ENCODE measurements at regions not wholly inside any gene's neighbourhood (a gene's known extent, or its start where the extent isn't known, plus 50 kb on each side); places are given as distances from the start of the nearest gene placed in this dataset.

DNA sequence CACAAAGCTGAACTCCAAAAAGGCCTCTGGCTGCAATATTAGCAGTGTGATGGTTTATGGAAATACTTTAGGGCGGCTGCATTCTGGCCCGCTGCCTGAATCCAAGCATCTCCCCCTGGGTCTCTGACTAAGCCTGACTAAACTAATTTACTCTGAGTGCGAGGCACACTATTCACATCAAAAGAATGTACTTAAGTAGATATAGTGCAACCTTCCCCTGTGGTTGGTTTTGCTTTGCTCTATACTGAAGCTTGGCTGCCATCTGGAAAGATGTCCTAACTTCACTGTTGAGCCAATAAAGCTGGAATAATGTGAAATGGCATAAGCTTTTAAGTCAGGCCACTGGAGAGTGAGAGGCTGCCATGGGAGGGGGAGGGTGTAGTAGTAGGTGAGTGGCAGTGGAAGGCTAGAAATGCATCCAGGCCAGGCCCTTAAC is 321.6 kb downstream of the AASDHPPT start (continued):
- no peak for TF ChIP-seq ZBTB33 (CRISPR knock-in tag; IDR thresholded peaks at IDR 0.05)
- no peak for TF ChIP-seq ZNF660 (CRISPR knock-in tag; IDR thresholded peaks at IDR 0.05; ENCODE audit: borderline replicate concordance, low read depth)
- no peak for TF ChIP-seq TP53 (CRISPR knock-in tag; conservative IDR thresholded peaks at IDR 0.05)
- no peak for TF ChIP-seq ZNF768 (CRISPR knock-in tag; IDR thresholded peaks at IDR 0.05)
- no peak for TF ChIP-seq ZNF317 (CRISPR knock-in tag; IDR thresholded peaks at IDR 0.05)
- TF ChIP-seq ZSCAN29 (CRISPR knock-in tag; conservative IDR thresholded peaks at IDR 0.05), result no peak
- no peak for TF ChIP-seq ZNF230 (CRISPR knock-in tag; IDR thresholded peaks at IDR 0.05)
- TF ChIP-seq, protein P1, sequence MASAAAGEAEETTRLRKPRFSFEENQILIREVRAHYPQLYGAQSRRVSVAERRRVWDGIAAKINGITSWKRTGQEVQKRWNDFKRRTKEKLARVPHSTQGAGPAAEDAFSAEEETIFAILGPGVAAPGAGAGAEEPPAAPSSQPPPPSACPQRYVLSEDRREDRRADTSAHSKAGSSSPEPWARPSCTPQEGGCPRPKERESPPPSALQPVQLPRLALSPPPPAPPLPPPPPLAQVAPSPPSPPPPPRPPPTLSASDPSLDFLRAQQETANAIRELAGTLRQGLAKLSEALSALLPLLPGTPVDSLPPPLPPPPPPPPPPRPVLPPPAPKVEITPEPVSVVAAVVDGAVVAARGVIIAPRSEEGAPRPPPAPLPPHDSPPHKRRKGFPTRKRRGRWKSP (CRISPR knock-in tag; IDR thresholded peaks at IDR 0.05), result no peak

GRCh38 chr11:106399624-106400023 is 322.2 kb downstream of the AASDHPPT start:
- TF ChIP-seq ATF7 (IDR thresholded peaks at IDR 0.05) (0 out of 2 replicates have a peak, but pooled peaks have one; percentile 7), ATF7 (CRISPR knock-in tag; IDR thresholded peaks at IDR 0.05) (no peak), ZFP82 (CRISPR knock-in tag; IDR thresholded peaks at IDR 0.05; ENCODE audit: borderline replicate concordance) (no peak)
- no peaks in the 10 kb centered on the region for H3K79me2 ChIP-seq (ENCODE audit: insufficient read depth, low read length)
- BruUV-seq (replicated peaks), result no TSS peak
- in situ Hi-C loops (cut with HindIII; ENCODE audit: extremely low pct_ligation_motif_present, low pct_unique_long_range_greater_than_20kb) (no loop called here), intact Hi-C loops (cut with micrococcal nuclease; ENCODE audit: unreplicated experiment) (loop anchor here (10.0 kb wide), 1 partner anchor 185 kb away; no protein-coding TSS in a partner anchor)
- DNase-seq (ENCODE audit: low spot score), result no peak
- ChIA-PET CTCF (ENCODE audit: low intra/inter-chr PET ratio, low total read pairs) (no interaction called here), POLR2A (no interaction called here)
- H3K4me3 ChIP-seq (replicated peaks in 1 of 3; ENCODE audit: insufficient read depth in 1 of 3, low read depth in 2 of 3, low read length in 3 of 3), result no peak overlapping the region
- no peak for FAIRE-seq
- 56% methylated on average over 4 of the region's 4 CpGs for WGBS (ENCODE audit: low lambda C conversion rate)
- no peak overlapping the region for H3K27ac ChIP-seq (ENCODE audit: extremely low read length, insufficient read depth, low read length)
- no peak overlapping the region for H3K4me2 ChIP-seq (ENCODE audit: low read depth, low read length)
- H2AFZ ChIP-seq (ENCODE audit: low read length), result no peak overlapping the region
- H3K9ac ChIP-seq (ENCODE audit: insufficient read depth, low read depth, low read length), result no peak overlapping the region
- H4K20me1 ChIP-seq (ENCODE audit: insufficient read depth, low read length), result no peaks in the 10 kb centered on the region
- no peak for ATAC-seq
- no peaks in the 10 kb centered on the region for H3K36me3 ChIP-seq (replicated peaks in 1 of 2; ENCODE audit: control insufficient read depth in 1 of 2, insufficient read depth in 2 of 2, low read length in 2 of 2)
- H3K4me1 ChIP-seq (ENCODE audit: insufficient read depth, low read length), result no peaks in the 10 kb centered on the region
- peaks cover 19% of the 10 kb centered on the region for H3K9me3 ChIP-seq (ENCODE audit: low read length)
- no peaks in the 10 kb centered on the region for H3K27me3 ChIP-seq (ENCODE audit: control insufficient read depth in 1 of 2, insufficient read depth in 2 of 2, low read length in 2 of 2)
